Testis (tissue), 2 donors: ENCODE measurements at regions not wholly inside any gene's neighbourhood (a gene's known extent, or its start where the extent isn't known, plus 50 kb on each side); places are given as distances from the start of the nearest gene placed in this dataset.

Experiments
- DNase-seq: peaks from one replicate; pipeline ENCODE4 v3.0.0-alpha.2; 2019
- H3K27ac ChIP-seq, 2 donors: fragments of 200-600 bp; sonication (generic); one replicate each; pipeline ENCODE4 v1.5.1; 2019
- H3K27me3 ChIP-seq: fragments of 200-600 bp; sonication (generic); one replicate; pipeline ENCODE4 v1.5.1; 2019
- H3K36me3 ChIP-seq: fragments of 200-600 bp; sonication (generic); one replicate; pipeline ENCODE4 v1.5.1; 2017; ENCODE audit warnings: low read depth; ENCODE audit errors: missing control alignments
- H3K4me1 ChIP-seq: fragments of 200-600 bp; sonication (generic); one replicate; pipeline ENCODE4 v1.5.1; 2019
- H3K4me3 ChIP-seq, 2 donors: fragments of 200-600 bp; sonication (generic); one replicate each; pipeline ENCODE4 v1.5.1; 2017 to 2019
- H3K9me3 ChIP-seq: fragments of 200-600 bp; sonication (generic); one replicate; pipeline ENCODE4 v1.5.1; 2017
- POLR2A ChIP-seq: fragments of 450-650 bp; IDR thresholded peaks from one replicate; pipeline ENCODE4 v1.6.1; 2017; ENCODE audit warnings: antibody characterized with exemption, mild to moderate bottlenecking, moderate library complexity
- WGBS, 2 donors: methylation state at CpG; one replicate each; pipeline ENCODE4 v1.1.5; 2018; 5-methylcytosine and 5-hydroxymethylcytosine counted together
- intact Hi-C: fragments of 100-400 bp; cut with DNase I; formaldehyde crosslinking; loops from one replicate; pipeline ENCODE4 v1.15.1; 2023; ENCODE audit warnings: low total_unique reads
- TF ChIP-seq, protein P1 (sequence below), 3 experiments: fragments of 450-650 bp in 2 of 3; fragments of 200-600 bp in 1 of 3; sonication (generic) in 1 of 3; IDR thresholded peaks; one replicate each; pipeline ENCODE4 v1.5.1; 2016 to 2019; ENCODE audit warnings: antibody characterized with exemption in 3 of 3, mild to moderate bottlenecking in 2 of 3, moderate library complexity in 1 of 3

GRCh38 chr20:53712212-53712977 is 118.8 kb upstream of the ZNF217 start:
- H3K27ac ChIP-seq, result no peak overlapping the region
- TF ChIP-seq, protein P1, sequence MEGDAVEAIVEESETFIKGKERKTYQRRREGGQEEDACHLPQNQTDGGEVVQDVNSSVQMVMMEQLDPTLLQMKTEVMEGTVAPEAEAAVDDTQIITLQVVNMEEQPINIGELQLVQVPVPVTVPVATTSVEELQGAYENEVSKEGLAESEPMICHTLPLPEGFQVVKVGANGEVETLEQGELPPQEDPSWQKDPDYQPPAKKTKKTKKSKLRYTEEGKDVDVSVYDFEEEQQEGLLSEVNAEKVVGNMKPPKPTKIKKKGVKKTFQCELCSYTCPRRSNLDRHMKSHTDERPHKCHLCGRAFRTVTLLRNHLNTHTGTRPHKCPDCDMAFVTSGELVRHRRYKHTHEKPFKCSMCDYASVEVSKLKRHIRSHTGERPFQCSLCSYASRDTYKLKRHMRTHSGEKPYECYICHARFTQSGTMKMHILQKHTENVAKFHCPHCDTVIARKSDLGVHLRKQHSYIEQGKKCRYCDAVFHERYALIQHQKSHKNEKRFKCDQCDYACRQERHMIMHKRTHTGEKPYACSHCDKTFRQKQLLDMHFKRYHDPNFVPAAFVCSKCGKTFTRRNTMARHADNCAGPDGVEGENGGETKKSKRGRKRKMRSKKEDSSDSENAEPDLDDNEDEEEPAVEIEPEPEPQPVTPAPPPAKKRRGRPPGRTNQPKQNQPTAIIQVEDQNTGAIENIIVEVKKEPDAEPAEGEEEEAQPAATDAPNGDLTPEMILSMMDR (IDR thresholded peaks at IDR 0.05), result no peak
- TF ChIP-seq POLR2A, result no peak
- H3K36me3 ChIP-seq, result no peaks in the 10 kb centered on the region
- H3K27me3 ChIP-seq, result no peaks in the 10 kb centered on the region
- DNase-seq, result no peak
- 86 to 90% methylated on average over 17 of the region's 17 CpGs for WGBS, 2 donors
- H3K4me3 ChIP-seq, result no peak overlapping the region
- H3K9me3 ChIP-seq, result no peaks in the 10 kb centered on the region
- no peaks in the 10 kb centered on the region for H3K4me1 ChIP-seq
- intact Hi-C loops, result no loop called here

DNA sequence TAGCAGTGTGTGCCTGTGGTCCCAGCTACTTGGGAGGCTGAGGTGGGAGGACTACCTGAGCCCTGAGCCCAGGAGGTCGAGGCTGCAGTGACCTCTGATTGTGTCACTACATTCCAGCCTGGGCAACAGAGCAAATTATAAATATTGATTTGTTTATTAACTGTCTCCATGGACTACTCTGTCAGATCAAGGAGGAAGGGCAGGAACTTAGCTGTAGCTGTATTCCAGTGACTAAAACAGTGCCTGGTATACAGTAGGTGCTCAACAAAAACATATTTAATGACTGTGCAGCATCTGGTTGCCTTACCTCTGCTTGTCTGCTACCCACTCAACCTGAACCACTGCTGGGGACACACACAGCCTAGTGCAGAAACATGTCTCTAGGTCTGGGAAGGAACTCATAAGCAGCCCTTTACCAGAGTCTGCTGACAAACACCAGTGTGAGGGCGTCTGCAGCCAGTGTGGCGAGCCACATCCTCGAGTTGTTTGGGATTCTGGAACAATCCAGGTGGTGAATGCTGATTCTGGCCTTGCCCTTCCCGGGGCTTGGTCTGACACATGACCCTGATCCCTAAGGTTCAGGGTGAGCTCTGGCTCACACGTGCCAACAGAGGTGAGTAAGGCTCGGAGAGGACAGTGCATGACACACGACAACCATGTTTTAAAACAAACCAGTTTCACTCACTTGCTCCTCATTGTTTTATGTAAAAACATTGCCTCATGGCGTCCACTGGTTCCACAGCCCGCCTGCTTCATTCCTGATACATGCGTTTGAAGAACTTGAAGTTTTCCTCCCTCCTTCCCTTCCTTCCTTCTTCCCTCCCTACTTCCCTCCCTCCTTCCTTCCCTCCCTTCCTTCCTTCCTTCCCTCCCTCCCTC is 117.9 kb upstream of the ZNF217 start:
- 77 to 86% methylated on average over 11 of the region's 11 CpGs for WGBS, 2 donors
- intact Hi-C loops, result no loop called here
- Histone ChIP-seq H3K27ac (no peak overlapping the region), H3K4me1 (no peaks in the 10 kb centered on the region), H3K27me3 (no peaks in the 10 kb centered on the region), H3K9me3 (no peaks in the 10 kb centered on the region), H3K36me3 (no peaks in the 10 kb centered on the region), H3K4me3 (no peak overlapping the region)
- TF ChIP-seq POLR2A, result no peak
- TF ChIP-seq, protein P1 (IDR thresholded peaks at IDR 0.05), result no peak
- no peak for DNase-seq

DNA sequence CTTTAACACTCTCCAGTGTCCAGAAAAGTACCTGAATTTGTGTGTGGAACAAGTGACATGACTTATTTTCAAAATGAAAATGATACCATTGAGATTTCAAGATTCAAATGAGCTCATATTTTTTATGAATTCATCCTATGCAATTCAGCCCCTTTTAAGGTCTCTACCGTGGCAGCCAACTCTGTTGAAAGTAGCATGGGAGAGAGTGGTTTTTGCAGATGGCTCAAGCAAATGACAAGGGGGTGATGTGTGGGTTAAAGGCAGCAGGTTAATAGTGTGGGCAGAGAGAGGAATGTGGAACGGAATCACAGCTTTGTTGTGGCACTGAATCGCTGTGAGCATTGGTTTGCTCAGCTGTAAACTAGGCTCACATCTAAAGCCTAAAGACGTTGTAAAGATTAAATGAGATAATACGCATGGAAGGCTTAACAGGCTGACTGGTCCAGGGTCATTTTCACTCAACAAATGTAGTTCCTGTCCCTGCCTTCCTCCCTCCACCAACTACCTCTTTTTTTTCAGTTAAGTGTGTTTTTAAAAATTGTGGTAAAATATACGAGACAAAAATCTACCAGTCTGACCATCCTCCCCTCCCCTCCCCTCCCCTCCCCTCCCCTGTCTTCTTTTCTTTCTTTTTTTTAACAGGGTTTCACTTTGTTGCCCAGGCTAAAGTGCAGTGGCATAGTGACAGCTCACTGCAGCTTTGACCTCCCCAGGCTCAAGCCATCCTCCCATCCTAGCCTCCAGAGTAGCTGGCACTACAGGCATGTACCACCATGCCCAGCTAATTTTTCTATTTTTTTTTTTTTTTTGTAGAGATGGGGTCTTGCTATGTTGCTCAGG is 114.7 kb upstream of the ZNF217 start:
- Histone ChIP-seq H3K4me1 (no peaks in the 10 kb centered on the region), H3K36me3 (no peaks in the 10 kb centered on the region), H3K27ac (peak overlapping the region in 1 of 2 donors; percentile 32), H3K9me3 (no peaks in the 10 kb centered on the region), H3K27me3 (no peaks in the 10 kb centered on the region), H3K4me3 (no peak overlapping the region)
- WGBS, 2 donors, result 51 to 55% methylated on average over 6 of the region's 6 CpGs
- TF ChIP-seq POLR2A, result no peak
- TF ChIP-seq, protein P1 (IDR thresholded peaks at IDR 0.05), result no peak
- intact Hi-C loops, result no loop called here
- DNase-seq, result no peak

DNA sequence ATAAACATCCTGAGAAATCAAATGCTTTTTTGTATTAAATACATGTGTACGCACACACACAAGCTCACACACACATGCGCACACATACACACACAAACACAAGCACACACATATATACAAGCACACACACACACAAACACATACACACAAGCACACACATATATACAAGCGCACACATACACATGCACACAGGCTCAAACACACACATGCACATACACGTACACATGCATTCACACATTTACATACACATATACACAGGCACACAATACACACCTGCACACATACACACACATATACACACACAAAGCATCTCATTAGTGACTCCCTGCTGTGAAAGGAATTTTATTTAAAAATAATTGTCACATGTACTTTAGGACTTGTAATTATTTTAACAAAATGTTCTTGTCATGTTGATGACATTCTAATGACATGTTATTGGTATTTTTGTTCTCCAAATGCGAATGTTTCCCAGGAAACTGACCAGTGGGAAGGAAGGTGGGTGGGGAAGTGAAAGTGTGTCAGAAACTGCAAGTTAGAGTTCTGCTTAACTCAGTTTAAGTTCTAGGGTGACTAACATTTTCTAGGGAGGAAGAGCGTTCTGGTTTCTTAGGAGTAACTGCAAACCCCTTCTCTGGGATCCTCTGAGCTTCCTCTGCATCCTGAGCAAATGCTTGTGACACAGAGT is 113.9 kb upstream of the ZNF217 start:
- no peak for TF ChIP-seq POLR2A
- WGBS, 2 donors, result 59 to 60% methylated on average over 6 of the region's 6 CpGs
- Histone ChIP-seq H3K9me3 (no peaks in the 10 kb centered on the region), H3K4me1 (no peaks in the 10 kb centered on the region), H3K4me3 (no peak overlapping the region), H3K27me3 (no peaks in the 10 kb centered on the region), H3K27ac (peak overlapping the region in 1 of 2 donors; percentile 32), H3K36me3 (no peaks in the 10 kb centered on the region)
- no peak for DNase-seq
- intact Hi-C loops, result no loop called here
